HG03439 (cell line): ENCODE measurements at regions not wholly inside any gene's neighbourhood (a gene's known extent, or its start where the extent isn't known, plus 50 kb on each side); places are given as distances from the start of the nearest gene placed in this dataset.
"Not testable (repeated sequence)": the region's sequence is repeated elsewhere in the genome, so short reads cannot be mapped to it uniquely, and the experiment has no call there.

Experiments used
- ATAC-seq: cut with Tn5 transposase; IDR thresholded peaks from one replicate; pipeline ENCODE4 v1.9.1; 2021; ENCODE audit warnings: mild to moderate bottlenecking, moderate library complexity; ENCODE audit not compliant: unreplicated experiment

GRCh38 chr5:155678371-155678770 lies 648.6 kb upstream of the SGCD start:
- no peak for ATAC-seq

- ATAC-seq: no peak
These were observed 647.4 kb upstream of the SGCD start for GRCh38 chr5:155679530-155679929.

- ATAC-seq: no peak
These were observed 642.5 kb upstream of the SGCD start for GRCh38 chr5:155684417-155684816.

- no peak for ATAC-seq
These were observed 640.8 kb upstream of the SGCD start for GRCh38 chr5:155686131-155686530.

GRCh38 chr5:155689406-155689805 lies 637.6 kb upstream of the SGCD start:
- no peak for ATAC-seq

- no peak for ATAC-seq
These were observed 630.6 kb upstream of the SGCD start for GRCh38 chr5:155696362-155696761.

- no peak for ATAC-seq
These were observed 629.7 kb upstream of the SGCD start for GRCh38 chr5:155697236-155697635.

GRCh38 chr5:155699385-155699784 lies 627.6 kb upstream of the SGCD start:
- ATAC-seq: no peak

- no peak for ATAC-seq
These were observed 626.6 kb upstream of the SGCD start for GRCh38 chr5:155700333-155700732.

- ATAC-seq: no peak
These were observed 615.1 kb upstream of the SGCD start for GRCh38 chr5:155711882-155712281.

- ATAC-seq: not testable (repeated sequence)
These were observed 612.5 kb upstream of the SGCD start for GRCh38 chr5:155714435-155714834.

- no peak for ATAC-seq
These were observed 600.7 kb upstream of the SGCD start for GRCh38 chr5:155726267-155726666.

GRCh38 chr5:155727512-155728145 lies 599.3 kb upstream of the SGCD start:
- ATAC-seq: no peak

- no peak for ATAC-seq
These were observed 598.7 kb upstream of the SGCD start for GRCh38 chr5:155728146-155728856.

GRCh38 chr5:155728857-155729683 lies 597.9 kb upstream of the SGCD start:
- no peak for ATAC-seq

GRCh38 chr5:155729684-155730059 lies 597.3 kb upstream of the SGCD start:
- no peak for ATAC-seq

- ATAC-seq: no peak
These were observed 594.2 kb upstream of the SGCD start for GRCh38 chr5:155732587-155733376.

GRCh38 chr5:155733935-155734334 lies 593.0 kb upstream of the SGCD start:
- no peak for ATAC-seq

- no peak for ATAC-seq
These were observed 591.6 kb upstream of the SGCD start for GRCh38 chr5:155735388-155735787.

GRCh38 chr5:155738616-155739015 lies 588.3 kb upstream of the SGCD start:
- ATAC-seq: no peak
